GM19035 (cell line): ENCODE measurements at regions not wholly inside any gene's neighbourhood (a gene's known extent, or its start where the extent isn't known, plus 50 kb on each side); places are given as distances from the start of the nearest gene placed in this dataset.
"Not testable (repeated sequence)": the region's sequence is repeated elsewhere in the genome, so short reads cannot be mapped to it uniquely, and the experiment has no call there.

Experiments
- ATAC-seq: cut with Tn5 transposase; IDR thresholded peaks from one replicate; pipeline ENCODE4 v1.9.1; 2021; ENCODE audit not compliant: unreplicated experiment

GRCh38 chr6:144897441-144897921, 612.3 kb downstream of the UTRN start:
- ATAC-seq, result no peak

GRCh38 chr6:144898052-144898689, 613.0 kb downstream of the UTRN start:
- ATAC-seq, result no peak

GRCh38 chr6:144898741-144899140, 613.6 kb downstream of the UTRN start:
- ATAC-seq, result no peak

GRCh38 chr6:144899161-144899560, 614.0 kb downstream of the UTRN start:
- ATAC-seq, result no peak

- ATAC-seq, result no peak
Measured at GRCh38 chr6:144901412-144901811, 616.3 kb downstream of the UTRN start.

- no peak for ATAC-seq
Measured at GRCh38 chr6:144908004-144908403, 622.9 kb downstream of the UTRN start.

GRCh38 chr6:144909753-144910285, 624.7 kb downstream of the UTRN start:
- ATAC-seq, result no peak

- ATAC-seq, result no peak
Measured at GRCh38 chr6:144911322-144911721, 626.2 kb downstream of the UTRN start.

- ATAC-seq, result no peak
Measured at GRCh38 chr6:144912474-144912873, 627.3 kb downstream of the UTRN start.

- ATAC-seq, result no peak
Measured at GRCh38 chr6:144918073-144918472, 632.9 kb downstream of the UTRN start.

- ATAC-seq, result no peak
Measured at GRCh38 chr6:144919560-144919959, 634.4 kb downstream of the UTRN start.

GRCh38 chr6:144920391-144920961, 635.3 kb downstream of the UTRN start:
- no peak for ATAC-seq

GRCh38 chr6:144921206-144921975, 636.3 kb downstream of the UTRN start:
- no peak for ATAC-seq

GRCh38 chr6:144922120-144922722, 637.1 kb downstream of the UTRN start:
- no peak for ATAC-seq

GRCh38 chr6:144922771-144923490, 637.8 kb downstream of the UTRN start:
- not testable (repeated sequence) for ATAC-seq

GRCh38 chr6:144923491-144923787, 638.3 kb downstream of the UTRN start:
- ATAC-seq, result not testable (repeated sequence)

GRCh38 chr6:144928847-144929246, 643.7 kb downstream of the UTRN start:
- ATAC-seq, result no peak

GRCh38 chr6:144929262-144929661, 644.1 kb downstream of the UTRN start:
- ATAC-seq, result no peak

GRCh38 chr6:144931172-144932035, 646.3 kb downstream of the UTRN start:
- no peak for ATAC-seq

GRCh38 chr6:144932621-144933020, 647.5 kb downstream of the UTRN start:
- no peak for ATAC-seq
